ENCODE measurements at regions not wholly inside any gene's neighbourhood (a gene's known extent, or its start where the extent isn't known, plus 50 kb on each side); places are given as distances from the start of the nearest gene placed in this dataset.

DNA sequence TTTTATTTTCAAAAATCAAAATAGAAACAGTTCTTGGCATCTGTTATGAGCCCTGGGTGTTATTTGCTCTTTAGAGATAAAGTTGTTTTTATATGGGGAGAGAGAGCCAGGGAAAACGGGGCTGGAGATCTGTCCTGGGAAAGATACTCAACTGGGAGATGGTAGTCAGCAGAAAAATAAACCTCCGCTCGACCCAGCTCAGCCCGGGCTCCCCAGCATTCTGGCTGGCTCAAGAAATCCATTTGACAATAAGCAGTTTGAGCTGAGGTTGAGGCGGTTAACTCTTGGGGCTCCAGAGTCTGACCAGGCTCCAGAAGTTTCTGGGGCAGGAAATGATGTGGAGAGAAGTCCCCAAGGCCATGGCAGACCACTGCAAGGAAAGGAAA, 151.9 kb downstream of the IRX5 start:
- Mint-ChIP-seq H3K4me3 (no peak overlapping the region), H3K36me3 (ENCODE audit: low read depth) (no peaks in the 10 kb centered on the region), H3K9me3 (no peaks in the 10 kb centered on the region), H3K27ac (no peak overlapping the region), H3K4me1 (no peaks in the 10 kb centered on the region), H3K27me3 (no peaks in the 10 kb centered on the region)
- intact Hi-C loops (cut with micrococcal nuclease) = no loop called here
- ATAC-seq (ENCODE audit: low read depth) (no peak), DNase-seq (no peak)
- ChIA-PET CTCF (no interaction called here), POLR2A (no interaction called here)
- TF ChIP-seq, protein P1, sequence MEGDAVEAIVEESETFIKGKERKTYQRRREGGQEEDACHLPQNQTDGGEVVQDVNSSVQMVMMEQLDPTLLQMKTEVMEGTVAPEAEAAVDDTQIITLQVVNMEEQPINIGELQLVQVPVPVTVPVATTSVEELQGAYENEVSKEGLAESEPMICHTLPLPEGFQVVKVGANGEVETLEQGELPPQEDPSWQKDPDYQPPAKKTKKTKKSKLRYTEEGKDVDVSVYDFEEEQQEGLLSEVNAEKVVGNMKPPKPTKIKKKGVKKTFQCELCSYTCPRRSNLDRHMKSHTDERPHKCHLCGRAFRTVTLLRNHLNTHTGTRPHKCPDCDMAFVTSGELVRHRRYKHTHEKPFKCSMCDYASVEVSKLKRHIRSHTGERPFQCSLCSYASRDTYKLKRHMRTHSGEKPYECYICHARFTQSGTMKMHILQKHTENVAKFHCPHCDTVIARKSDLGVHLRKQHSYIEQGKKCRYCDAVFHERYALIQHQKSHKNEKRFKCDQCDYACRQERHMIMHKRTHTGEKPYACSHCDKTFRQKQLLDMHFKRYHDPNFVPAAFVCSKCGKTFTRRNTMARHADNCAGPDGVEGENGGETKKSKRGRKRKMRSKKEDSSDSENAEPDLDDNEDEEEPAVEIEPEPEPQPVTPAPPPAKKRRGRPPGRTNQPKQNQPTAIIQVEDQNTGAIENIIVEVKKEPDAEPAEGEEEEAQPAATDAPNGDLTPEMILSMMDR (IDR thresholded peaks at IDR 0.05) = no peak

DNA sequence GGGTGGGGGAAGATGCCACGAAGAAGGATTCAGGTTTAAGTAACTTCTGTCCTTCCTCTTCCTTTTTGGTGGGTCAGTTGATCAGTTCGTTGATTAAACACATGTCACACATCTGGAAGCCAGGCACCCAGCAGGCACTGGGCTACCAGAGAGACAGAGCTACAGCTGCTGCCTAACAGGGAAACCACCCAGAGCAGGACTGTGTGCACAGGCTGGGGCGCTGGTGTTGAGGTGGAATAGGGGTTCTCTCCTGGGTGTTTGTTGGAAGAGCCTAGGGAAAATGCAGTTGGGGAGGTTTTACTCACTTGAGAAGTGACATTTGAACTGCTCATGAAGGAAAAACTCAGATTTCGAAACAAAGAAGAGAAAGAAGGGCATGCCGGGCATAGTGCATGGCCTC, 152.4 kb downstream of the IRX5 start:
- Mint-ChIP-seq H3K27me3 (no peaks in the 10 kb centered on the region), H3K9me3 (no peaks in the 10 kb centered on the region), H3K4me3 (no peak overlapping the region), H3K36me3 (ENCODE audit: low read depth) (no peaks in the 10 kb centered on the region), H3K27ac (no peak overlapping the region), H3K4me1 (no peaks in the 10 kb centered on the region)
- TF ChIP-seq, protein P1 (IDR thresholded peaks at IDR 0.05) = no peak
- DNase-seq (no peak), ATAC-seq (ENCODE audit: low read depth) (no peak)
- CTCF ChIA-PET = no interaction called here
- intact Hi-C loops (cut with micrococcal nuclease) = no loop called here
- POLR2A ChIA-PET = no interaction called here

DNA sequence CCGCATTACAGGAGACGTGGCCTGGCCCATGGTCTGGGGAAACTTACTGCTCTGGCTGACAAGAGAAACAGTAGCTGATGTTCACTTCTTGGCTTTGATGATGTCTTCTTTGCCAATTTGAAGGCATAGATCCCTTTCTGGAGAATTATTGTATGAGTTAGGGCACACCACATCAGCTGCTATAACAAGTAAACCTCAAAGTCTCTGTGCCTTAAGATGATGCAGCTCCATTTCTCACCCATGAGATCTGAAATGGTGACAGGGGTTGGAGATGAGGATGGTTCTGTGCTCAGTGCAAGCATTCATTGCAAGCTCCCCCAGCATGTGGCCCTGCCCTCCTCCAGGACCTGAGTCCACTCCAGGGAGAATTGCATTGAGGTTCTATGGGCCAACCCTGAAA, 157.4 kb downstream of the IRX5 start:
- Mint-ChIP-seq H3K4me3 (no peak overlapping the region), H3K4me1 (no peaks in the 10 kb centered on the region), H3K27me3 (no peaks in the 10 kb centered on the region), H3K36me3 (ENCODE audit: low read depth) (no peaks in the 10 kb centered on the region), H3K27ac (no peak overlapping the region), H3K9me3 (no peaks in the 10 kb centered on the region)
- ATAC-seq (ENCODE audit: low read depth) (no peak), DNase-seq (no peak)
- CTCF ChIA-PET = no interaction called here
- intact Hi-C loops (cut with micrococcal nuclease) = no loop called here
- POLR2A ChIA-PET = no interaction called here
- TF ChIP-seq, protein P1 (IDR thresholded peaks at IDR 0.05) = no peak

DNA sequence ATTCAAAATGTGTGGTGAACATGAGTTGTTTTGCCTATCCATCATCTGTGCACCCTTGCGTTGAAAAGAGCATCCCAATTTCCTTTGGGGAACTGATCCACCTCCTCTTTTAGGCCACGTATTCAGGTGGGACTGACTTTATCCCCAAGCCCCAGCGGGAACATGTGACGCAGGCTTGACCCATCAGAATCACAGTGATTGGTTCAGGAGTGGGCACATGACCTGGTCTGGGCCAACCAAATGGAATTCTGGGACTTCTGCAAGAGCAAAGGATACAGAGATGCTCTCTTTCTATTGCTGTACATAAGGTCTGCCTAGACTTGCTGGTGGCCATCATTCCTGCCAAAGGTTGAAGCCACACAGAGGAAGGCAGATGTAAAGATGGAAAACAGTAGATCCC, 158.9 kb downstream of the IRX5 start:
- POLR2A ChIA-PET = no interaction called here

DNA sequence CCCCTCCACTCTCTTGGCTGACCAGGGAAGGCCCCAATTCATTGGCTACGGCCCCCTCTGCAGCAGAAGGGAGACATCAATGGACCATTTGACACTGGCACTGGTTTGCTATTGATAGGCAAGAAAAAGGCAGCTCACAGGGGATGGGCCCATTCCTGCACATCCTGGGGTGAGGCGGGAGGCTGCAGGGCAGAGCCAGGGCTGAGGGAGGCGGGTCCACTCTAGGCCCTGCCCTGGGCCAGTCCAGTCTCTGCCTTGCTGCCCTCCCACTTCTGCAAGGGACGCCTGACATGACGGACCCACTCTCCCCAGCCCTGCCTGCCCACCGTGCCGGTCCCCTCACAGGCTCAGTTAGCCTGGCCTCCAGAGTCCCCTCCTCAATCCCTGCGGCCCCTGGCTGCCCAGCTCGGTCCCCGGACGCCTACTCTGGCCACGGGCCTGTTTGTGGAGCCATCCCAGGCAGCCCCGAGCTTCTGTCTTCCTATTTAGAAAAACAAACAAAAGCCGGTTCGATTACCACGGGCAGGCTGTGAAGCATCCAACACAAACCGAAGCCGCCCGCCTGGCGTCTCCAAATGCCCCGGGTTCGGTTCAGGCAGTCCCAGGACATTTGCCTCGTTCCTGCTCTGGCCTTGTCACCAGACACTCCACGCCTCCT, 160.7 kb downstream of the IRX5 start:
- CTCF ChIA-PET = no interaction called here
- no peak overlapping the region for H3K4me3 Mint-ChIP-seq
- TF ChIP-seq, protein P1 (IDR thresholded peaks at IDR 0.05) = no peak
- POLR2A ChIA-PET = no interaction called here
- no peak for DNase-seq
- peaks cover 4% of the 10 kb centered on the region for H3K9me3 Mint-ChIP-seq
- no peaks in the 10 kb centered on the region for H3K36me3 Mint-ChIP-seq (ENCODE audit: low read depth)
- no peaks in the 10 kb centered on the region for H3K4me1 Mint-ChIP-seq
- H3K27me3 Mint-ChIP-seq = no peaks in the 10 kb centered on the region
- no peak overlapping the region for H3K27ac Mint-ChIP-seq
- intact Hi-C loops (cut with micrococcal nuclease) = no loop called here
- no peak for ATAC-seq (ENCODE audit: low read depth)

More for the DNA sequence above, 158.9 kb downstream of the IRX5 start:
- ATAC-seq (ENCODE audit: low read depth) = no peak
- no peak for DNase-seq
- intact Hi-C loops (cut with micrococcal nuclease) = no loop called here
- Mint-ChIP-seq H3K4me3 (no peak overlapping the region), H3K4me1 (no peaks in the 10 kb centered on the region), H3K9me3 (peaks cover 2% of the 10 kb centered on the region), H3K36me3 (ENCODE audit: low read depth) (no peaks in the 10 kb centered on the region), H3K27me3 (no peaks in the 10 kb centered on the region), H3K27ac (no peak overlapping the region)
- CTCF ChIA-PET = no interaction called here
- TF ChIP-seq, protein P1 (IDR thresholded peaks at IDR 0.05) = no peak
